Ascending aorta (tissue), 2 donors: ENCODE measurements at regions not wholly inside any gene's neighbourhood (a gene's known extent, or its start where the extent isn't known, plus 50 kb on each side); places are given as distances from the start of the nearest gene placed in this dataset.

Experiments
- DNase-seq, 2 donors: peaks; one replicate each; pipeline ENCODE4 v3.0.0-alpha.2; 2019; ENCODE audit warnings: low spot score in 2 of 2
- H3K27ac ChIP-seq, 2 donors: fragments of 200-600 bp; sonication (generic); one replicate each; pipeline ENCODE4 v1.5.1; 2016 to 2017; ENCODE audit warnings: mild to moderate bottlenecking in 1 of 2
- H3K27me3 ChIP-seq: fragments of 200-600 bp; sonication (generic); one replicate; pipeline ENCODE4 v1.5.1; 2017
- H3K36me3 ChIP-seq, 2 donors: fragments of 200-600 bp; sonication (generic); one replicate each; pipeline ENCODE4 v1.5.1; 2016
- H3K4me1 ChIP-seq, 2 donors: fragments of 200-600 bp; sonication (generic); one replicate each; pipeline ENCODE4 v1.5.1; 2016 to 2017; ENCODE audit warnings: mild to moderate bottlenecking in 1 of 2
- H3K4me3 ChIP-seq, 2 donors: fragments of 200-600 bp; sonication (generic); one replicate each; pipeline ENCODE4 v1.5.1; 2016 to 2017; ENCODE audit warnings: mild to moderate bottlenecking in 1 of 2
- H3K9me3 ChIP-seq, 2 donors: fragments of 200-600 bp; sonication (generic); one replicate each; pipeline ENCODE4 v1.5.1; 2016
- CTCF ChIP-seq, 3 experiments: fragments of 200-600 bp in 2 of 3; fragments of 450-650 bp in 1 of 3; sonication (generic) in 2 of 3; IDR thresholded peaks; one replicate each; pipeline ENCODE4 v1.5.1; 2016 to 2019; ENCODE audit warnings: antibody characterized with exemption in 3 of 3, mild to moderate bottlenecking in 1 of 3, moderate library complexity in 1 of 3
- intact Hi-C: fragments of 100-400 bp; cut with DNase I; formaldehyde crosslinking; loops from one replicate; pipeline ENCODE4 v1.15.1; 2023

- Histone ChIP-seq H3K27me3 (no peaks in the 10 kb centered on the region), H3K36me3 (no peaks in the 10 kb centered on the region), H3K4me3 (no peak overlapping the region), H3K4me1 (peaks cover 2% of the 10 kb centered on the region in 2 donors), H3K27ac (no peak overlapping the region), H3K9me3 (no peaks in the 10 kb centered on the region)
- no peak for TF ChIP-seq CTCF (IDR thresholded peaks at IDR 0.05)
- DNase-seq, result no peak
- intact Hi-C loops, result no loop called here
Observed at GRCh38 chr12:125892276-125892675, 827.0 kb downstream of the AACS start.

- Histone ChIP-seq H3K27me3 (no peaks in the 10 kb centered on the region), H3K36me3 (no peaks in the 10 kb centered on the region), H3K27ac (no peak overlapping the region), H3K4me3 (no peak overlapping the region), H3K9me3 (no peaks in the 10 kb centered on the region), H3K4me1 (no peaks in the 10 kb centered on the region)
- intact Hi-C loops, result no loop called here
- no peak for TF ChIP-seq CTCF (IDR thresholded peaks at IDR 0.05)
- DNase-seq, result no peak
Observed at GRCh38 chr12:125902991-125903390, 837.8 kb downstream of the AACS start.

GRCh38 chr12:125907351-125907750 lies 842.1 kb downstream of the AACS start:
- no peaks in the 10 kb centered on the region for H3K27me3 ChIP-seq
- TF ChIP-seq CTCF (IDR thresholded peaks at IDR 0.05), result no peak
- intact Hi-C loops, result no loop called here
- no peaks in the 10 kb centered on the region for H3K9me3 ChIP-seq
- H3K36me3 ChIP-seq, result no peaks in the 10 kb centered on the region
- no peak for DNase-seq
- no peaks in the 10 kb centered on the region for H3K4me1 ChIP-seq
- no peak overlapping the region for H3K4me3 ChIP-seq
- H3K27ac ChIP-seq, result no peak overlapping the region

- intact Hi-C loops, result no loop called here
- H3K27me3 ChIP-seq, result no peaks in the 10 kb centered on the region
- H3K4me1 ChIP-seq, result no peaks in the 10 kb centered on the region
- no peak overlapping the region for H3K27ac ChIP-seq
- DNase-seq, result no peak
- no peaks in the 10 kb centered on the region for H3K36me3 ChIP-seq
- H3K9me3 ChIP-seq, result no peaks in the 10 kb centered on the region
- no peak overlapping the region for H3K4me3 ChIP-seq
- no peak for TF ChIP-seq CTCF (IDR thresholded peaks at IDR 0.05)
Observed at GRCh38 chr12:125919856-125920470, 854.7 kb downstream of the AACS start.

GRCh38 chr12:125922330-125922729 lies 857.1 kb downstream of the AACS start:
- Histone ChIP-seq H3K4me1 (no peaks in the 10 kb centered on the region), H3K4me3 (no peak overlapping the region), H3K36me3 (no peaks in the 10 kb centered on the region), H3K9me3 (no peaks in the 10 kb centered on the region), H3K27me3 (no peaks in the 10 kb centered on the region), H3K27ac (no peak overlapping the region)
- intact Hi-C loops, result no loop called here
- TF ChIP-seq CTCF (IDR thresholded peaks at IDR 0.05), result no peak
- no peak for DNase-seq

GRCh38 chr12:125936502-125936901 lies 871.3 kb downstream of the AACS start:
- Histone ChIP-seq H3K36me3 (no peaks in the 10 kb centered on the region), H3K27me3 (no peaks in the 10 kb centered on the region), H3K9me3 (no peaks in the 10 kb centered on the region), H3K4me3 (no peak overlapping the region), H3K4me1 (no peaks in the 10 kb centered on the region), H3K27ac (no peak overlapping the region)
- no peak for TF ChIP-seq CTCF (IDR thresholded peaks at IDR 0.05)
- intact Hi-C loops, result no loop called here
- DNase-seq, result no peak
